ENCODE measurements at regions not wholly inside any gene's neighbourhood (a gene's known extent, or its start where the extent isn't known, plus 50 kb on each side); places are given as distances from the start of the nearest gene placed in this dataset.

- no peak for TF ChIP-seq POLR2AphosphoS5 (IDR thresholded peaks at IDR 0.05; ENCODE audit: borderline replicate concordance, low read depth, low read length)
- TF ChIP-seq EZH2 (IDR thresholded peaks at IDR 0.05): no peak
Observed at GRCh38 chr3:66602691-66603090, 101.9 kb upstream of the LRIG1 start.

All from SK-N-MC (cell line).